Loucy (cell line): ENCODE measurements at regions not wholly inside any gene's neighbourhood (a gene's known extent, or its start where the extent isn't known, plus 50 kb on each side); places are given as distances from the start of the nearest gene placed in this dataset.

Experiments used
- EZH2phosphoT487 ChIP-seq: fragments of 200-600 bp; IDR thresholded peaks from 2 replicates; pipeline ENCODE4 v1.6.1; 2018; ENCODE audit warnings: antibody characterized with exemption, mild to moderate bottlenecking, moderate library complexity, borderline replicate concordance
- TF ChIP-seq, protein P1 (sequence below): fragments of 200-600 bp; sonication (generic); conservative IDR thresholded peaks from 2 replicates; pipeline ENCODE4 v1.5.1; 2014; ENCODE audit warnings: mild to moderate bottlenecking, antibody characterized with exemption, low read length

GRCh38 chrX:143429811-143430210, 87.5 kb downstream of the SPANXN3 start:
- TF ChIP-seq, protein P1, sequence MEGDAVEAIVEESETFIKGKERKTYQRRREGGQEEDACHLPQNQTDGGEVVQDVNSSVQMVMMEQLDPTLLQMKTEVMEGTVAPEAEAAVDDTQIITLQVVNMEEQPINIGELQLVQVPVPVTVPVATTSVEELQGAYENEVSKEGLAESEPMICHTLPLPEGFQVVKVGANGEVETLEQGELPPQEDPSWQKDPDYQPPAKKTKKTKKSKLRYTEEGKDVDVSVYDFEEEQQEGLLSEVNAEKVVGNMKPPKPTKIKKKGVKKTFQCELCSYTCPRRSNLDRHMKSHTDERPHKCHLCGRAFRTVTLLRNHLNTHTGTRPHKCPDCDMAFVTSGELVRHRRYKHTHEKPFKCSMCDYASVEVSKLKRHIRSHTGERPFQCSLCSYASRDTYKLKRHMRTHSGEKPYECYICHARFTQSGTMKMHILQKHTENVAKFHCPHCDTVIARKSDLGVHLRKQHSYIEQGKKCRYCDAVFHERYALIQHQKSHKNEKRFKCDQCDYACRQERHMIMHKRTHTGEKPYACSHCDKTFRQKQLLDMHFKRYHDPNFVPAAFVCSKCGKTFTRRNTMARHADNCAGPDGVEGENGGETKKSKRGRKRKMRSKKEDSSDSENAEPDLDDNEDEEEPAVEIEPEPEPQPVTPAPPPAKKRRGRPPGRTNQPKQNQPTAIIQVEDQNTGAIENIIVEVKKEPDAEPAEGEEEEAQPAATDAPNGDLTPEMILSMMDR = no peak
- TF ChIP-seq EZH2phosphoT487 = no peak
